Endothelial cell of umbilical vein (primary cell): ENCODE measurements at regions not wholly inside any gene's neighbourhood (a gene's known extent, or its start where the extent isn't known, plus 50 kb on each side); places are given as distances from the start of the nearest gene placed in this dataset.

ENCODE experiments used
- BruUV-seq: library from RNA; stranded (reverse); fragments of 400-500 nt; replicated peaks from 2 replicates; lab custom pipeline; 2021; lab: Mats Ljungman, UMichigan
- CTCF ChIA-PET: fragments of 300-600, 350-600 bp; sonication (Branson Sonifier 250); formaldehyde crosslinking; loops from one replicate; lab custom pipeline; 2021; ENCODE audit warnings: antibody characterized with exemption, inconsistent platforms; lab: Charles Lee
- POLR2A ChIA-PET: fragments of 300-600, 350-600 bp; sonication (Branson Sonifier 250); formaldehyde crosslinking; loops from one replicate; lab custom pipeline; 2021; ENCODE audit warnings: antibody characterized with exemption, inconsistent platforms; lab: Charles Lee
- DNase-seq: peaks from one replicate; pipeline ENCODE4 v3.0.0-alpha.2; 2011; ENCODE audit warnings: low read depth, low spot score
- FAIRE-seq: peaks from 2 replicates; lab custom pipeline; 2011; peaks lifted over from hg19 to GRCh38; lab: Jason Lieb, UNC
- H2AFZ ChIP-seq: 2 replicates; pipeline ENCODE4 v1.6.0; 2012; ENCODE audit warnings: low read depth, low read length, control low read depth, inconsistent platforms
- H3K27ac ChIP-seq: 2 replicates; pipeline ENCODE4 v1.5.1; 2011; ENCODE audit warnings: low read depth, mild to moderate bottlenecking, control low read depth, low read length, moderate library complexity; ENCODE audit not compliant: insufficient read depth
- H3K27me3 ChIP-seq, 2 experiments: 2 replicates each; pipeline versions ENCODE4 v1.6.0 to v1.6.1; 2011; ENCODE audit warnings: low read length in 2 of 2, mixed read lengths in 1 of 2; ENCODE audit not compliant: control insufficient read depth in 2 of 2, insufficient read depth in 2 of 2
- H3K36me3 ChIP-seq, 2 experiments: 2 replicates in 1 of 2; 3 replicates in 1 of 2; pipeline ENCODE4 v1.5.1; 2011; ENCODE audit warnings: low read length in 2 of 2, mild to moderate bottlenecking in 1 of 2, moderate library complexity in 1 of 2; ENCODE audit not compliant: control insufficient read depth in 2 of 2, insufficient read depth in 2 of 2; ENCODE audit errors: extremely low read depth in 1 of 2
- H3K4me1 ChIP-seq: 3 replicates; pipeline ENCODE4 v1.5.1; 2011; ENCODE audit warnings: mild to moderate bottlenecking, low read length; ENCODE audit not compliant: control insufficient read depth, insufficient read depth; ENCODE audit errors: extremely low read depth
- H3K4me2 ChIP-seq: 2 replicates; pipeline ENCODE4 v1.6.1; 2011; ENCODE audit warnings: low read length, control low read depth, mixed read lengths; ENCODE audit not compliant: insufficient read depth
- H3K4me3 ChIP-seq, 3 experiments: fragments of 200-600 bp in 1 of 3; sonication (generic), shearing (Covaris generic) in 1 of 3; replicated peaks in 1 of 3; 2 replicates each; pipeline ENCODE4 v1.5.1; 2011 to 2016; ENCODE audit warnings: control low read depth in 3 of 3, low read length in 3 of 3, mild to moderate bottlenecking in 2 of 3, inconsistent platforms in 1 of 3, low read depth in 1 of 3, moderate library complexity in 1 of 3; ENCODE audit not compliant: insufficient read depth in 1 of 3
- H3K79me2 ChIP-seq: 2 replicates; pipeline ENCODE4 v1.6.0; 2012; ENCODE audit warnings: low read length, inconsistent platforms; ENCODE audit not compliant: control insufficient read depth, insufficient read depth
- H3K9ac ChIP-seq: replicated peaks from 2 replicates; pipeline ENCODE3; 2011; ENCODE audit warnings: low read length, control low read depth; ENCODE audit not compliant: insufficient read depth; ENCODE audit errors: extremely low read depth
- H3K9me1 ChIP-seq: replicated peaks from 3 replicates; pipeline ENCODE4 v1.6.0; 2011; ENCODE audit warnings: mild to moderate bottlenecking, low read length; ENCODE audit not compliant: control insufficient read depth, insufficient read depth; ENCODE audit errors: extremely low read depth
- H3K9me3 ChIP-seq: replicated peaks from 2 replicates; pipeline ENCODE4 v1.5.1; 2012; ENCODE audit warnings: low read length, inconsistent platforms; ENCODE audit not compliant: control insufficient read depth, insufficient read depth
- H4K20me1 ChIP-seq: replicated peaks from 2 replicates; pipeline ENCODE3; 2011; ENCODE audit warnings: mild to moderate bottlenecking, low read length; ENCODE audit not compliant: control insufficient read depth, insufficient read depth; ENCODE audit errors: extremely low read depth
- EZH2 ChIP-seq: IDR thresholded peaks from 2 replicates; pipeline ENCODE4 v1.6.1; 2012; ENCODE audit warnings: borderline replicate concordance, low read depth, mild to moderate bottlenecking, moderate library complexity, low read length, inconsistent platforms; ENCODE audit not compliant: severe bottlenecking
- FOS ChIP-seq: IDR thresholded peaks from 2 replicates; pipeline ENCODE4 v1.6.1; 2011; ENCODE audit warnings: mild to moderate bottlenecking, low read length, moderate library complexity, borderline replicate concordance; ENCODE audit not compliant: insufficient read depth
- GATA2 ChIP-seq: IDR thresholded peaks from 2 replicates; pipeline ENCODE4 v1.7.0; 2011; ENCODE audit warnings: low read depth, mild to moderate bottlenecking, moderate library complexity, mixed read lengths, low read length; ENCODE audit not compliant: insufficient read length, insufficient read depth
- JUN ChIP-seq: IDR thresholded peaks from 2 replicates; pipeline ENCODE4 v1.6.1; 2011; ENCODE audit warnings: borderline replicate concordance, low read depth; ENCODE audit not compliant: insufficient read length, insufficient read depth
- MAX ChIP-seq: IDR thresholded peaks from 2 replicates; pipeline ENCODE4 v1.6.1; 2011; ENCODE audit not compliant: insufficient read depth, insufficient read length
- MYC ChIP-seq: IDR thresholded peaks from one replicate; pipeline ENCODE4 v1.6.1; 2011; ENCODE audit warnings: mild to moderate bottlenecking, low read depth, low read length
- POLR2A ChIP-seq: IDR thresholded peaks from 2 replicates; pipeline ENCODE4 v1.6.1; 2012; ENCODE audit warnings: low read depth, mild to moderate bottlenecking, control low read depth, low read length
- POLR2AphosphoS5 ChIP-seq: IDR thresholded peaks from 2 replicates; pipeline ENCODE4 v1.6.1; 2012; ENCODE audit warnings: low read depth, mild to moderate bottlenecking, control low read depth, low read length, moderate library complexity; ENCODE audit not compliant: insufficient read depth
- dilution Hi-C: fragments of 300-500 bp; cut with MboI; formaldehyde crosslinking; loops from one replicate; pipeline ENCODE4 v1.15.0; 2019; ENCODE audit warnings: low sequenced_read_pairs; ENCODE audit not compliant: extremely low pct_ligation_motif_present
- intact Hi-C: fragments of 100-400 bp; cut with micrococcal nuclease; formaldehyde crosslinking; loops from one replicate; pipeline ENCODE4 v1.10.0; 2022
- TF ChIP-seq, protein P1 (sequence below), 2 donors: IDR thresholded peaks; 1 replicate in 1 of 2; 2 replicates in 1 of 2; pipeline ENCODE4 v1.5.1; 2011; ENCODE audit warnings: low read length in 2 of 2, mild to moderate bottlenecking in 2 of 2, moderate library complexity in 2 of 2, control low read depth in 1 of 2, inconsistent platforms in 1 of 2, low read depth in 1 of 2; ENCODE audit not compliant: insufficient read depth in 1 of 2; ENCODE audit errors: extremely low read depth in 1 of 2

DNA sequence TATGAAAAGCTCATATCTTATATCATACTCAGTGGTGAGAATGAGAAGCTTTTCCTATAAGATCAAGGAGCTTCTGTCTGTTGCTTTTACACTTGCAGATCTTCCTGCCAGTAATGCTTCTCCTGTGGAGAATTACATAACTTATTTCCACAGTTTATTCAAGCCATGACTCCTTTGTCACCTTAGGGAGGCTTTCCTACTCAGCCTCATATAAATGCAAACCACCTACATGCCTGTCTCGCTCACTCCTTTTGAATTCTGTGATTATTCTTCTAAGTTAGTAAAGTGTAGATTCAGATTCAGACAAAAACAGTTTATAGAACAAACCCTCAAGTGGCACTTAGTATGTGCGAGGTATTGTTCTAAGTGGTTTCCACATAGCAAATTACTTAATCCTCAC is 716.1 kb upstream of the ANO3 start:
- ChIA-PET CTCF (no interaction called here), POLR2A (no interaction called here)
- Histone ChIP-seq H4K20me1 (no peaks in the 10 kb centered on the region), H3K4me3 (no peak overlapping the region), H3K9me3 (no peaks in the 10 kb centered on the region), H3K27ac (no peak overlapping the region), H3K79me2 (no peaks in the 10 kb centered on the region), H3K36me3 (no peaks in the 10 kb centered on the region), H3K4me2 (no peak overlapping the region), H3K9ac (no peak overlapping the region), H2AFZ (no peak overlapping the region), H3K9me1 (no peaks in the 10 kb centered on the region), H3K4me1 (no peaks in the 10 kb centered on the region), H3K27me3 (no peaks in the 10 kb centered on the region)
- no TSS peak for BruUV-seq
- TF ChIP-seq MAX (no peak), GATA2 (no peak)
- no peak for FAIRE-seq
- dilution Hi-C loops: no loop called here
- DNase-seq: no peak
- intact Hi-C loops: no loop called here

DNA sequence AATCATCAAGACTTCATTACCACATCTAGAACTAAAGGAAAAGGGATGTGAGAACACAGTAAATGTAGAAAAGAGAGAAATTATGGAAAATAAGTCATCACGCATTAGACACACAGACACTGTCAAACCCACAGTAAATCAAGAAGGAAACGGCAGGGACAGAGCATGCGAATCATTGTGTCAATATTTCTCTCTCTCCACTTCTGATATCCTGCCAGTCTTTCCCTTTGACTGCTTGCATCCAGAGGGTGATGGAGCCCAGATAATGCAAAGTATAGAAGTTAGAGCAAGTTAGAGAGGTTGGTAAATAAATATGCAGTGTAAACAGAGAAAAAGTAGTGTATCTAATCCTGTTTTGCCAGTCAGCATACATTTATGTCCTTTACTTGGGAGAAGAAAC is 706.8 kb upstream of the ANO3 start:
- no TSS peak for BruUV-seq
- Histone ChIP-seq H3K36me3 (no peaks in the 10 kb centered on the region), H3K9ac (no peak overlapping the region), H2AFZ (no peak overlapping the region), H3K9me3 (peaks cover 2% of the 10 kb centered on the region), H3K27ac (no peak overlapping the region), H3K79me2 (no peaks in the 10 kb centered on the region), H3K4me1 (no peaks in the 10 kb centered on the region), H3K4me3 (no peak overlapping the region), H4K20me1 (no peaks in the 10 kb centered on the region), H3K27me3 (no peaks in the 10 kb centered on the region), H3K4me2 (no peak overlapping the region), H3K9me1 (no peaks in the 10 kb centered on the region)
- intact Hi-C loops (no loop called here), dilution Hi-C loops (no loop called here)
- FAIRE-seq (no peak), DNase-seq (no peak)
- CTCF ChIA-PET: no interaction called here
- TF ChIP-seq JUN: no peak
- TF ChIP-seq FOS: no peak
- no peak for TF ChIP-seq POLR2AphosphoS5
- no peak for TF ChIP-seq MAX
- no peak for TF ChIP-seq MYC
- no peak for TF ChIP-seq EZH2
- no peak for TF ChIP-seq POLR2A
- TF ChIP-seq, protein P1, sequence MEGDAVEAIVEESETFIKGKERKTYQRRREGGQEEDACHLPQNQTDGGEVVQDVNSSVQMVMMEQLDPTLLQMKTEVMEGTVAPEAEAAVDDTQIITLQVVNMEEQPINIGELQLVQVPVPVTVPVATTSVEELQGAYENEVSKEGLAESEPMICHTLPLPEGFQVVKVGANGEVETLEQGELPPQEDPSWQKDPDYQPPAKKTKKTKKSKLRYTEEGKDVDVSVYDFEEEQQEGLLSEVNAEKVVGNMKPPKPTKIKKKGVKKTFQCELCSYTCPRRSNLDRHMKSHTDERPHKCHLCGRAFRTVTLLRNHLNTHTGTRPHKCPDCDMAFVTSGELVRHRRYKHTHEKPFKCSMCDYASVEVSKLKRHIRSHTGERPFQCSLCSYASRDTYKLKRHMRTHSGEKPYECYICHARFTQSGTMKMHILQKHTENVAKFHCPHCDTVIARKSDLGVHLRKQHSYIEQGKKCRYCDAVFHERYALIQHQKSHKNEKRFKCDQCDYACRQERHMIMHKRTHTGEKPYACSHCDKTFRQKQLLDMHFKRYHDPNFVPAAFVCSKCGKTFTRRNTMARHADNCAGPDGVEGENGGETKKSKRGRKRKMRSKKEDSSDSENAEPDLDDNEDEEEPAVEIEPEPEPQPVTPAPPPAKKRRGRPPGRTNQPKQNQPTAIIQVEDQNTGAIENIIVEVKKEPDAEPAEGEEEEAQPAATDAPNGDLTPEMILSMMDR (IDR thresholded peaks at IDR 0.05; ENCODE audit: extremely low read depth in 1 of 2, insufficient read depth in 1 of 2, low read depth in 1 of 2, low read length in 2 of 2): no peak
- no peak for TF ChIP-seq GATA2
- POLR2A ChIA-PET: no interaction called here
